ENCODE measurements at regions not wholly inside any gene's neighbourhood (a gene's known extent, or its start where the extent isn't known, plus 50 kb on each side); places are given as distances from the start of the nearest gene placed in this dataset.

GRCh38 chr22:48076008-48076407 is 1313.6 kb downstream of the TBC1D22A start:
- no peak for TF ChIP-seq CTCF (IDR thresholded peaks at IDR 0.05)
- no peak overlapping the region for H3K27ac ChIP-seq
- no peak overlapping the region for H3K4me3 ChIP-seq
- no peaks in the 10 kb centered on the region for H3K27me3 ChIP-seq
- H3K4me1 ChIP-seq, result no peaks in the 10 kb centered on the region
- DNase-seq (ENCODE audit: low spot score), result no peak
- H3K36me3 ChIP-seq, result no peaks in the 10 kb centered on the region
- H3K9me3 ChIP-seq, result no peaks in the 10 kb centered on the region

- Histone ChIP-seq H3K27me3 (no peaks in the 10 kb centered on the region), H3K9me3 (no peaks in the 10 kb centered on the region), H3K27ac (no peak overlapping the region), H3K4me3 (no peak overlapping the region), H3K36me3 (no peaks in the 10 kb centered on the region), H3K4me1 (no peaks in the 10 kb centered on the region)
- DNase-seq (ENCODE audit: low spot score), result no peak
- TF ChIP-seq CTCF (IDR thresholded peaks at IDR 0.05), result no peak
These were observed 1313.2 kb downstream of the TBC1D22A start for GRCh38 chr22:48075604-48076003.

GRCh38 chr22:48072777-48073176 is 1310.3 kb downstream of the TBC1D22A start:
- H3K27ac ChIP-seq, result no peak overlapping the region
- no peaks in the 10 kb centered on the region for H3K27me3 ChIP-seq
- no peak overlapping the region for H3K4me3 ChIP-seq
- DNase-seq (ENCODE audit: low spot score), result no peak
- no peaks in the 10 kb centered on the region for H3K9me3 ChIP-seq
- H3K4me1 ChIP-seq, result no peaks in the 10 kb centered on the region
- TF ChIP-seq CTCF (IDR thresholded peaks at IDR 0.05), result no peak
- H3K36me3 ChIP-seq, result no peaks in the 10 kb centered on the region

GRCh38 chr22:48071828-48072227 is 1309.4 kb downstream of the TBC1D22A start:
- no peak for DNase-seq (ENCODE audit: low spot score)
- Histone ChIP-seq H3K9me3 (no peaks in the 10 kb centered on the region), H3K4me3 (no peak overlapping the region), H3K4me1 (no peaks in the 10 kb centered on the region), H3K36me3 (no peaks in the 10 kb centered on the region), H3K27ac (no peak overlapping the region), H3K27me3 (no peaks in the 10 kb centered on the region)
- no peak for TF ChIP-seq CTCF (IDR thresholded peaks at IDR 0.05)

- TF ChIP-seq CTCF (IDR thresholded peaks at IDR 0.05), result no peak
- Histone ChIP-seq H3K27me3 (no peaks in the 10 kb centered on the region), H3K36me3 (no peaks in the 10 kb centered on the region), H3K4me1 (no peaks in the 10 kb centered on the region), H3K27ac (no peak overlapping the region), H3K9me3 (no peaks in the 10 kb centered on the region), H3K4me3 (no peak overlapping the region)
- no peak for DNase-seq (ENCODE audit: low spot score)
These were observed 1308.9 kb downstream of the TBC1D22A start for GRCh38 chr22:48071305-48071704.

GRCh38 chr22:48070760-48071159 is 1308.3 kb downstream of the TBC1D22A start:
- TF ChIP-seq CTCF (IDR thresholded peaks at IDR 0.05), result no peak
- no peak for DNase-seq (ENCODE audit: low spot score)
- Histone ChIP-seq H3K27ac (no peak overlapping the region), H3K4me3 (no peak overlapping the region), H3K9me3 (no peaks in the 10 kb centered on the region), H3K27me3 (no peaks in the 10 kb centered on the region), H3K36me3 (no peaks in the 10 kb centered on the region), H3K4me1 (no peaks in the 10 kb centered on the region)

Measured in right atrium auricular region (tissue), 2 donors.